HUES6 (cell line): ENCODE measurements at regions not wholly inside any gene's neighbourhood (a gene's known extent, or its start where the extent isn't known, plus 50 kb on each side); places are given as distances from the start of the nearest gene placed in this dataset.

ENCODE experiments used
- H3K27ac ChIP-seq: 2 replicates; pipeline ENCODE4 v1.7.0; 2013; ENCODE audit warnings: low read depth, mild to moderate bottlenecking, low read length, inconsistent platforms
- H3K27me3 ChIP-seq: 2 replicates; pipeline ENCODE4 v1.6.1; 2013; ENCODE audit warnings: low read length; ENCODE audit not compliant: control insufficient read depth, insufficient read depth
- H3K36me3 ChIP-seq: 2 replicates; pipeline ENCODE4 v1.6.1; 2013; ENCODE audit warnings: low read length; ENCODE audit not compliant: control insufficient read depth, insufficient read depth
- H3K4me1 ChIP-seq: 2 replicates; pipeline ENCODE4 v1.6.1; 2013; ENCODE audit warnings: low read length; ENCODE audit not compliant: control insufficient read depth, insufficient read depth
- H3K4me3 ChIP-seq: 2 replicates; pipeline ENCODE4 v1.5.1; 2013; ENCODE audit warnings: low read depth, low read length
- H3K9ac ChIP-seq: one replicate; pipeline ENCODE4 v1.6.1; 2013; ENCODE audit warnings: mild to moderate bottlenecking, low read length
- H3K9me3 ChIP-seq: 2 replicates; pipeline ENCODE4 v1.6.1; 2013; ENCODE audit warnings: low read depth, low read length; ENCODE audit not compliant: control insufficient read depth, insufficient read depth

DNA sequence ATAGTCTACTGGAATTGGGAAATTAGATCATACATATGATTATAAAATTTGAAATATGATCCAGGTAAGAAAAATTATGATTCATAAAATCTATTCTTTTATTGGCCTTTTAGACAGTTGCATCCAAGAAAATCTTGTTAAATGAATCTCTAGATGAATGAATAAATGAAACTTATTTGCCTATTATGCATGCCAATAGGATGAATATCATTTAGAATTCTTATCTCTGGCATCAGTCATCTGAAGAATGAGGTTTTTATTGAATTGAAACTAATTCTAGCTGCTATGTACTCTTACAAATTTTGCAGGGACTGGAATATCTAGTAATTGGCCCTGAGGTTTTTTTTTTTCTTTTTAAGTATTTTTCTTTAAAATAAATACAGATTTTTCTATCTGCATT lies 475.5 kb downstream of the NAV3 start:
- Histone ChIP-seq H3K4me1 (no peaks in the 10 kb centered on the region), H3K27ac (no peak overlapping the region), H3K9ac (no peak overlapping the region), H3K4me3 (no peak overlapping the region), H3K36me3 (no peaks in the 10 kb centered on the region), H3K27me3 (no peaks in the 10 kb centered on the region), H3K9me3 (peaks cover 7% of the 10 kb centered on the region; the same call in 1 of the 2 replicates)

DNA sequence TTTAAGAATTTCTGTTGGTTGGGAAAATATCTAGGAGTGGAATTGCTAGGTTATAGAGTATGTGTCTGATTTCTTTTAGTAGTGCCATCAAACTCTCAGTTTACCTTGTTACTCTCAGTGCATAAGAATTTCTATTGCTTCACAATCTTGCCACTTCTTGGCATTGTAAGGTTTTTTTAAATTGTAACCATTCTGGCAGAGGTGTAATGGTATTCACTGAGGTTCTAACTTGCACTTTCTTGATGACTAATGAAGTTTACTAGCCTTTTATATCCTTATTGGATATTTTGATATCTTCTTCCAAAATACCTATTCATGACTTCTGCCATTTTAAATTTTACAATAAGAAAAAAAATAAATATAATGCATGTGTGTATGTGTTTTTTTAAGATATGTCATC lies 478.0 kb downstream of the NAV3 start:
- H3K27ac ChIP-seq: no peak overlapping the region
- no peaks in the 10 kb centered on the region for H3K4me1 ChIP-seq
- no peaks in the 10 kb centered on the region for H3K36me3 ChIP-seq
- no peak overlapping the region for H3K9ac ChIP-seq
- H3K4me3 ChIP-seq: no peak overlapping the region
- H3K27me3 ChIP-seq: no peaks in the 10 kb centered on the region
- H3K9me3 ChIP-seq: peaks cover 7% of the 10 kb centered on the region; the same call in 1 of the 2 replicates

DNA sequence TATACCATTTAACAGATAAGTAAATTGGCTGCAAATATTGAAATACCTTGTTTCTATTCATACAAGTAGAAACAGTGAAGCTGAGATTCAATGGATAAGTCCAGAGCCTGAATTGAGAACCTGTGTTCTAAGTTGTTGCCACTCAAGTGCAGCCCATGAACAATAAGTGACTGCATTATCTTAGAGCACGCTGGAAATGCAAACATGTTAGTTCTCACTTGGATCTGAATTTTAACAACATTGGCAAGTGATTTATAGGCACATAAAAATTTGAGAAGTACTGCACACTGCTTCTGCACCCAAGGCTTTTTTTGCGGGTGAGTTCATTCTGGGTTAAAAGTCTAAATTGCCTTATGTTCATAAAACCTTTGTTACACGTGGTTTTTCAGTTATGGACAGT lies 484.3 kb downstream of the NAV3 start:
- Histone ChIP-seq H3K36me3 (no peaks in the 10 kb centered on the region), H3K4me3 (no peak overlapping the region), H3K27me3 (no peaks in the 10 kb centered on the region), H3K4me1 (peaks cover 4% of the 10 kb centered on the region; the same call in 1 of the 2 replicates), H3K27ac (no peak overlapping the region), H3K9ac (no peak overlapping the region), H3K9me3 (no peaks in the 10 kb centered on the region)

DNA sequence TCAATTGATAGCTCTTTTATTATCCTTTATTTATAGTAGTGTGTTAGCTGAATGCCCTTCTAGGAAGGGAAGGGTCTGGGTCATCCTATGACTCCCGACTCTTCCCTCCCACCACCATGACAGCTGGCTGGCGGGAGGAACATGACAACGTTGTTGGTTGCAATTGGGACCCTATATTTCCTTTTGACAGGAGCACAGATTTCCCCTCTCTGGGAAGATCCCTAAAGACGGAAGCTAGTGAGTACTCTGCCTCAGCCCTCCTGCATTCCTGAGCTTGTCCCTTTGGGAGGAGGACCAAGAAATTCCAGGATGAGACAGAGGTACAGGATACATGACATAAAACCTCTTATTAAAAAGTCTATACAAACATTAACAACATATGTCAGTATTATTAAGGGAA lies 485.4 kb downstream of the NAV3 start:
- Histone ChIP-seq H3K9ac (no peak overlapping the region), H3K4me3 (no peak overlapping the region), H3K9me3 (no peaks in the 10 kb centered on the region), H3K27ac (no peak overlapping the region), H3K36me3 (no peaks in the 10 kb centered on the region), H3K4me1 (peaks cover 4% of the 10 kb centered on the region; the same call in 1 of the 2 replicates), H3K27me3 (no peaks in the 10 kb centered on the region)

DNA sequence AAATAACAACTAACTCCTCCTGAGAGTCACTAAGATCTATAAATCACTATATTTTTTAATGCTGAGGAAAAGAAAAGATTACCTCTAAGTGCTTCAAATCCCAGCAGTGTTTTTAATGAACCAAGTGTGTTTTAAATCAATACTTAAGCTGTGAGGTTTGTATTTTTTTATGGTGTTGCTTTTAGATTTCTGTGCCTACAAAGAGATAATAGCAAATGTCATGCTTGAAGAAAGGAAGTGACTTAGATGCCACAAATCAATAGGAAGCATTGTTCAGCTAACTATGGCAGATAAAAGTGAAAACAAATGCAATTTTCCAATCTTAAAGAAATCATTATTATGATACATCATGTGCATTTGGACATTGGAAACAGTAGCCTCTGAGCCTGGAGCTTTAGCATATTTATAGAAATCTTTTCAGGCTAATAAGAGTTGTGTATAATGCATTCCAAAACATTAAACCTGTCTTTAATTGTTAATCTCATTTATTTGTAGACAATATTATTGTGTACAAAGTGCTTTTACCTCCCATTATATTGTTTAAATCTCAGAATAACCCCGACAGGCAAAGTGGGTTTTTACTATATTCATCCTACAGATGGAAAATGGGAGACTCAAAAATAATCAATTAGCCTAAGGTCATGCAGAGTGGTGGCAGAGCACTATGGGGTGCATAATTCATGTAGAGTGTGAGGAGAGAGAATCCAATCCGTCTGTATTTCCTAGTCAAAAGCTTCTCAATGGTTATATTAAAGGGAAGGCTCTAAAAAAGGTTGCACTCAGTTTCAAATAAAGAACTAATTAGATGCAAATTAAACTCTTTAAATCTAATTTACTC lies 486.2 kb downstream of the NAV3 start:
- no peaks in the 10 kb centered on the region for H3K9me3 ChIP-seq
- no peak overlapping the region for H3K27ac ChIP-seq
- no peaks in the 10 kb centered on the region for H3K36me3 ChIP-seq
- no peaks in the 10 kb centered on the region for H3K27me3 ChIP-seq
- H3K9ac ChIP-seq: no peak overlapping the region
- no peak overlapping the region for H3K4me3 ChIP-seq
- H3K4me1 ChIP-seq: peaks cover 4% of the 10 kb centered on the region; the same call in 1 of the 2 replicates

DNA sequence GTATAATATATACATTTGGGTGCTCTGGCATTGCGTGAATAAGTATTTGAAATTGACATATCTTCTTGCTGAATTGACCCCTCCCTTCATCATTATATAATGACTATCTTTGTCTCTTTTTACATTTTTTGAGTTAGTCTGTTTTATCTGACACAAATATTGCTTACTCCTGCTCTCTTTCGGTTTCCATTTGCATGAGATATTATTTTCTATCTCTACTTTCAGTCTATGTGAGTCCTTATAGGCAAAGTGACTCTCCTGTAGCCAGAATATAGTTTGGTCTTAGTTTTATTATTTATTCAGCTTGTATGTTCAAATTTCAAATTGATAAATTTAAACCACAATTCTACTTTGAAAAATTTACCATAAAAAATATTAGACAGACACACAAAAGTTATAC lies 491.0 kb downstream of the NAV3 start:
- Histone ChIP-seq H3K9me3 (no peaks in the 10 kb centered on the region), H3K4me3 (no peak overlapping the region), H3K27me3 (no peaks in the 10 kb centered on the region), H3K36me3 (no peaks in the 10 kb centered on the region), H3K9ac (no peak overlapping the region), H3K4me1 (peaks cover under 1% of the 10 kb centered on the region; the same call in 1 of the 2 replicates), H3K27ac (no peak overlapping the region)

DNA sequence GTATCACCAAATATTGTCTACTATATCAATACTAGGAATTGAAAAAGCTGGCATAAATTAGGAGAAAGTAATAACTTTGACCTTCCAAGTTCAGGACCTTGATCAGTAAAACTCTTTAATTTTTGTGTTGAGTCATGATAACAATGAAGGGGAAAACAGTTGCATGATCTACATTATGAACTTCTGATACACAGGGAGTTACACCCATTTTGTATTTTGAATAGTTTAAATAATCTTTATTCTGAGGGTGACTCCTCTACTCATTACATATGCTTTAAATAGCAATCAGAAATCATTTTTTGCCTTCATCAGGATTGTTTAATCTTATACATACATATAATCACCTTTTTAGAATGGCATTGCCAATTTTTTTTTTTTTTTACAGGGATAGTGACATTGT lies 492.5 kb downstream of the NAV3 start:
- no peak overlapping the region for H3K4me3 ChIP-seq
- H3K27ac ChIP-seq: no peak overlapping the region
- no peaks in the 10 kb centered on the region for H3K36me3 ChIP-seq
- no peaks in the 10 kb centered on the region for H3K27me3 ChIP-seq
- no peak overlapping the region for H3K9ac ChIP-seq
- no peaks in the 10 kb centered on the region for H3K9me3 ChIP-seq
- no peaks in the 10 kb centered on the region for H3K4me1 ChIP-seq

DNA sequence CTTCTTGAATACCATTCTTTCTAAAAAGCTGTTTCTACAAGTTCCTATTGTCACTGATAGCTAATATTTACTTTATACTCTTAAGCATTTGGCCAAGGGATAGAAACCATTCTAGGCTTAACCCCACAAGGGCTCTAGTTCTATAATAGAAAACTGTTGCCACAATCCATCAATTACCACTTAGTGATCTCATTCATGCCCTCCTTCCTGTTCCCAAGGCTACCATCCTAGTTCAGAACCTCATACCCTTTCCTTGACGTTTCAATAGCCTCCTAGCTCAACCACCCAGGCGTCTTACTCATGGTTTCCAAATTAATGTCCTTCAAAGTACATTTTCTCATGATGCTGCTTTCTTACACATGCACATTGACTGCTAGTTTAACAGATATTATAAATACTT lies 493.5 kb downstream of the NAV3 start:
- Histone ChIP-seq H3K4me3 (no peak overlapping the region), H3K36me3 (no peaks in the 10 kb centered on the region), H3K9ac (no peak overlapping the region), H3K27ac (no peak overlapping the region), H3K4me1 (no peaks in the 10 kb centered on the region), H3K9me3 (no peaks in the 10 kb centered on the region), H3K27me3 (no peaks in the 10 kb centered on the region)

DNA sequence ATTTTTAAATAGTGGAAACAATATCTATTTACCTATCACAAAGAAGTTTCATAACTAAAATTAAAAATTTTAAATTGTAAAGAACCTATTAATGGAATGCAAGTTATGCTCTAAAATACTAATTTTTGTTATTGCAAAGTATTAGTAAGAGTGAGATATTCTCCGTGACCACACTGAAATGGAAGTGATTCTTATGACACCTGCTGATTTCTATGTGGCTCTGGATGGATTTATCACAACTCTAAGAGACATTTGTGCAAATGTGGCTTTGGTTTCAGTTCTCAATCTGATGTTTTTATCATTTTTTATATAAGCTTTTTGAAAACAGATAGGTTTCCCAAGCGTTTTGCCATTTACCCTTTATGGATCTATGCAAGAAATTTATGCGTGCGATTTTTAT lies 497.8 kb downstream of the NAV3 start:
- H3K4me3 ChIP-seq: no peak overlapping the region
- H3K27me3 ChIP-seq: no peaks in the 10 kb centered on the region
- no peak overlapping the region for H3K9ac ChIP-seq
- no peaks in the 10 kb centered on the region for H3K36me3 ChIP-seq
- H3K4me1 ChIP-seq: no peaks in the 10 kb centered on the region
- no peak overlapping the region for H3K27ac ChIP-seq
- H3K9me3 ChIP-seq: no peaks in the 10 kb centered on the region

DNA sequence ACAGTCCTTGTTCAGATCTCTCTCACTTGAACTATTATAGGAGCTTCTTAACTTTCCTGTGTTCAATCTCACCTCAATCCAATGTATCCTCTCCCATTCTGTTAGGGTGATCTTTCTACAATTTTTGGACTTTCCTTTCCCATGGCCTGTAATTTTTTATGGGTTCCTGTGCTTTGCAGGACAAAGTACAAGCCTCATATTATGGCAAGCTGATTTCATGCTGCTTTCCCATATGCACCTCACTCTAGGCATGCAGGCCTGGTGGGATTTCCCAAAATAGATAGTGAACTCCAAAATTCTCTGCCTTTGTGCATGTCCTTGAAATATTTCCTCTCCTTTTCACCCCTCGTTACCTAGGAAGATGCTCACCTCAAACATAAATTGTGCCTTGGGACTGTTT lies 499.4 kb downstream of the NAV3 start:
- H3K27me3 ChIP-seq: no peaks in the 10 kb centered on the region
- H3K4me3 ChIP-seq: no peak overlapping the region
- no peaks in the 10 kb centered on the region for H3K36me3 ChIP-seq
- no peak overlapping the region for H3K27ac ChIP-seq
- no peaks in the 10 kb centered on the region for H3K9me3 ChIP-seq
- H3K4me1 ChIP-seq: no peaks in the 10 kb centered on the region
- H3K9ac ChIP-seq: no peak overlapping the region

DNA sequence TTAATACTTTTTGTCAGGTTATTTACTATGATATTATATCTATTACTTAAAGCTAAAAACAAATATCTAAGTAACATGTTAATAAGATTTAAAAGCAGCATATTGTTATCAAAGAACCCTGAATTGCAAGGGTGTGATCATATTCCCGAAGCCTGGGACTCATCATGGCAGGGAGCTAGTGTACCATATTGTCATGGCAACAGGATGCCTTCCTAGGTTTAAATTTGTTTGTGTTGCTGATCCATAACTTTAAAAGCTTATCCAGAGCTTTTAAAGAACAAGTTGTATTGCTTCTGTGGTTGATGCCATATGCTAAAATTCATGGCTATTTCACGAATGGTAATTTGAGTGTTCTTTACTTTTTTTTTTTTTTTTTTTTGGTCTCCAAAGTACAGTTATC lies 500.5 kb downstream of the NAV3 start:
- no peaks in the 10 kb centered on the region for H3K36me3 ChIP-seq
- no peak overlapping the region for H3K4me3 ChIP-seq
- no peaks in the 10 kb centered on the region for H3K27me3 ChIP-seq
- H3K9me3 ChIP-seq: no peaks in the 10 kb centered on the region
- H3K9ac ChIP-seq: no peak overlapping the region
- H3K4me1 ChIP-seq: no peaks in the 10 kb centered on the region
- H3K27ac ChIP-seq: no peak overlapping the region
